ENCODE measurements at regions not wholly inside any gene's neighbourhood (a gene's known extent, or its start where the extent isn't known, plus 50 kb on each side); places are given as distances from the start of the nearest gene placed in this dataset.

DNA sequence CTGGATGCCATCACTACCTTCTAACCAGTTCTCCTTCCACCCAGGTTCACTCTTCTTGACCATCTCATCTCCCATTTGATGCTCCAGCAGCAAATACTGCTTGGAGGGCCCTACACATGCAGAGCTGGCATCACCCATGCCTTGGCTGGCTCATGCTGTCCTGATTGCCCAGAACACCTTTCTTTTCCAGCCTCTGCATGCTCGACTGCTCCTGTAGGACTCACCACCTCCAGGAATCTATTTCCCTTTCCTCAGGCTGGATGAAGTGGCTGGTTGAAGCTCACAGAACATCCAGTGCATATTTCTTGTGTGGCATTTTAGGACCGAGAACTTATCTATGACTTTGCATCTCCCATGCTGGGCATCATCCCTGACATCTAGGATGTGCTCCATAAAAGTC lies 148.3 kb downstream of the CPEB2 start:
- no peak for DNase-seq (ENCODE audit: low read depth)
- no peak overlapping the region for H3K4me3 ChIP-seq (ENCODE audit: low read length)
- TF ChIP-seq, protein P1, sequence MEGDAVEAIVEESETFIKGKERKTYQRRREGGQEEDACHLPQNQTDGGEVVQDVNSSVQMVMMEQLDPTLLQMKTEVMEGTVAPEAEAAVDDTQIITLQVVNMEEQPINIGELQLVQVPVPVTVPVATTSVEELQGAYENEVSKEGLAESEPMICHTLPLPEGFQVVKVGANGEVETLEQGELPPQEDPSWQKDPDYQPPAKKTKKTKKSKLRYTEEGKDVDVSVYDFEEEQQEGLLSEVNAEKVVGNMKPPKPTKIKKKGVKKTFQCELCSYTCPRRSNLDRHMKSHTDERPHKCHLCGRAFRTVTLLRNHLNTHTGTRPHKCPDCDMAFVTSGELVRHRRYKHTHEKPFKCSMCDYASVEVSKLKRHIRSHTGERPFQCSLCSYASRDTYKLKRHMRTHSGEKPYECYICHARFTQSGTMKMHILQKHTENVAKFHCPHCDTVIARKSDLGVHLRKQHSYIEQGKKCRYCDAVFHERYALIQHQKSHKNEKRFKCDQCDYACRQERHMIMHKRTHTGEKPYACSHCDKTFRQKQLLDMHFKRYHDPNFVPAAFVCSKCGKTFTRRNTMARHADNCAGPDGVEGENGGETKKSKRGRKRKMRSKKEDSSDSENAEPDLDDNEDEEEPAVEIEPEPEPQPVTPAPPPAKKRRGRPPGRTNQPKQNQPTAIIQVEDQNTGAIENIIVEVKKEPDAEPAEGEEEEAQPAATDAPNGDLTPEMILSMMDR (conservative IDR thresholded peaks at IDR 0.05; ENCODE audit: low read length) = no peak

DNA sequence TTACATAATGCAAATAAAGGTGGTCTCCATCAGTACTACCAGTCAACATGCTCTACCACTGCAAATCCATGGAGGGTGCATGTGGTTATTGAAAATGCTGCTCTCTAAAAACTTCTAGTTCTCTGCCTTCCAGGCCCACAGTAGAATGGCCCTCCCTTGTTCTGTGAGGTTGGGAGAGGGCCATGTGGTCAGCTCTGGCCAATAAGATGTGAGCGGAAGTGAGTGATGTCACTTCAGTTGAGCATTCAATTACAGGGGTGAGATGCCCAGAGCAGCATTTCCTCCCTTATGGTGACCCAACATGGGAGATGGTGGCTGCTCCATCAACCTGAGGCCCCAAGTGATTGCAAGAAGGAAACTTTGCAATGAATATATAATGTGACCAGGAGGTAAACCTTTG lies 148.8 kb downstream of the CPEB2 start:
- TF ChIP-seq, protein P1 (conservative IDR thresholded peaks at IDR 0.05; ENCODE audit: low read length) = no peak
- DNase-seq (ENCODE audit: low read depth) = no peak
- H3K4me3 ChIP-seq (ENCODE audit: low read length) = no peak overlapping the region

- TF ChIP-seq, protein P1 (conservative IDR thresholded peaks at IDR 0.05; ENCODE audit: low read length) = no peak
- no peak overlapping the region for H3K4me3 ChIP-seq (ENCODE audit: low read length)
- DNase-seq (ENCODE audit: low read depth) = no peak
These were observed 151.4 kb downstream of the CPEB2 start for GRCh38 chr4:15153662-15154061.

DNA sequence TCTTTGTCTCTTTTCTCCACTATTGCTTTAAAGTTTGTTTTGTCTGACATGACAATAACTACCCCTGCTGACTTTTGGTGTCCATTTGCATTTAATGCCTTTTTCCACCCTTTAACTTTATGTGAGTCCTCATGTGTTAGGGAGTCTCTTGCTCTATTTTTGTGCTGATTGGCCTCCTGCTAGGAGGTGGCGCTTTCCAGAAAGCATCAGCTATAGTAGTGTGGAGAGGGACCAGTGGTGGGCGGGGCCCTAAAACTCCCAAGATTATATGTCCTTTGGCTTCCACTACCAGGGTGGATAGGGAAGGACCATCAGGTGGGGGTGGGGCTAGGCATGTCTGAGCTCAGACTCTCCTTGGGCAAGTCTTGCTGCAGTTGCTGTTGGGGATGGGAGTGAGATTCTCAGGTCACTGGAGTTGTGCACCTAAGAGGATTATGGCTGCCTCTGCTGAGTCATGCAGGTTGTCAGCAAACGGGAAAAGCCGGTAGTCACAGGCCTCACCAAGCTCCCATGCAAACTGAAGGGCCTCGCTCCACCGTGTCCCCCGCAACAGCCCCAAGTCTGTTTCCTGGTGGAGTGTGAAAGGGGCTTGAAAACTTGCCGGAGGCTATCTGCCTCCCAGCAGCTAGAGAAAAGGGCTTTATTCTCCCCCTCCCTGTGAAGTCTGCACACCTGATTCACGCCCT lies 156.3 kb downstream of the CPEB2 start:
- H3K4me3 ChIP-seq (ENCODE audit: low read length) = no peak overlapping the region
- TF ChIP-seq, protein P1 (conservative IDR thresholded peaks at IDR 0.05; ENCODE audit: low read length) = no peak
- DNase-seq (ENCODE audit: low read depth) = no peak

- DNase-seq (ENCODE audit: low read depth) = no peak
- TF ChIP-seq, protein P1 (conservative IDR thresholded peaks at IDR 0.05; ENCODE audit: low read length) = no peak
- H3K4me3 ChIP-seq (ENCODE audit: low read length) = no peak overlapping the region
These were observed 157.3 kb downstream of the CPEB2 start for GRCh38 chr4:15159477-15160019.

GRCh38 chr4:15161439-15161838 lies 159.2 kb downstream of the CPEB2 start:
- TF ChIP-seq, protein P1 (conservative IDR thresholded peaks at IDR 0.05; ENCODE audit: low read length) = no peak

GRCh38 chr4:15162046-15162445 lies 159.8 kb downstream of the CPEB2 start:
- no peak overlapping the region for H3K4me3 ChIP-seq (ENCODE audit: low read length)
- TF ChIP-seq, protein P1 (conservative IDR thresholded peaks at IDR 0.05; ENCODE audit: low read length) = no peak
- no peak for DNase-seq (ENCODE audit: low read depth)

More at GRCh38 chr4:15161439-15161838, 159.2 kb downstream of the CPEB2 start:
- no peak for DNase-seq (ENCODE audit: low read depth)
- H3K4me3 ChIP-seq (ENCODE audit: low read length) = no peak overlapping the region
